ENCODE measurements at regions not wholly inside any gene's neighbourhood (a gene's known extent, or its start where the extent isn't known, plus 50 kb on each side); places are given as distances from the start of the nearest gene placed in this dataset.

DNA sequence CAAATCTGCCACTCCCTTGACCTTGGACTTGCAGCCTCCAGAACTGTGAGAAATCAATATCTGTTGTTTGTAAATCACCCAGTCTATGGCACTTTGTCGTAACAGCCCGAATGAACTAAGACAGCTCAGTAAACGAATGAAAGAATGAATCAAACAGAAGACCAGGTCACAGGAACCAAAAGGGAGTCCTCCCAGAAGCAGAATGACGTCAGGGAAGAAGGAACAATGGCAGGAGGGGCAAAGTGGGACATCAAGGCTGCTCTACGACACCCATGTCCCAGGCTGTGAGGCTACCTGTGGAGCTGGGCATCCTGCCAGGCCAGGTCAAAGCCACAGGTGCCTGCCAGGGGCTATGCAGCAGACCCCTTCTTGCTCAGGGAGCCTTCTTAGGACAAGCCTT, 267.2 kb upstream of the PFKP start:
- no peak for DNase-seq
- no peak overlapping the region for H3K18ac ChIP-seq (ENCODE audit: insufficient read length, low read depth, low read length)

More for the DNA sequence above, 267.2 kb upstream of the PFKP start:
- Histone ChIP-seq H3K14ac (ENCODE audit: insufficient read depth, low read length) (no peak overlapping the region), H2BK120ac (ENCODE audit: low read depth, low read length, poor library complexity, severe bottlenecking) (no peak overlapping the region), H2BK20ac (ENCODE audit: low read depth, low read length, poor library complexity, severe bottlenecking) (no peak overlapping the region), H3K79me2 (ENCODE audit: insufficient read depth, low read length) (no peaks in the 10 kb centered on the region), H3K27me3 (ENCODE audit: insufficient read depth, low read length) (no peaks in the 10 kb centered on the region), H3K9me3 (ENCODE audit: control insufficient read depth, low read depth, low read length) (no peaks in the 10 kb centered on the region), H2BK15ac (ENCODE audit: low read depth, low read length) (no peak overlapping the region), H3T11ph (ENCODE audit: low read length) (no peak overlapping the region), H4K91ac (ENCODE audit: insufficient read length, low read depth, low read length) (no peak overlapping the region), H3K4me1 (ENCODE audit: insufficient read depth, low read length) (no peaks in the 10 kb centered on the region; the same call in 1 of the 2 replicates), H3K27ac (ENCODE audit: insufficient read length, low read depth, low read length) (no peak overlapping the region), H3K23ac (ENCODE audit: insufficient read length, low read depth, low read length) (no peak overlapping the region), H4K5ac (ENCODE audit: insufficient read length, low read depth, low read length) (no peak overlapping the region), H4K20me1 (ENCODE audit: control insufficient read depth, insufficient read depth, insufficient read length) (no peaks in the 10 kb centered on the region), H3K9ac (ENCODE audit: extremely low read depth, insufficient read length, low read length) (no peak overlapping the region), H3K23me2 (ENCODE audit: insufficient read length, low read depth, low read length, poor library complexity, severe bottlenecking) (no peaks in the 10 kb centered on the region), H2AFZ (ENCODE audit: low read length) (no peak overlapping the region), H3K4me2 (ENCODE audit: insufficient read depth, insufficient read length, low read length) (no peak overlapping the region), H3K56ac (ENCODE audit: insufficient read length, low read depth, low read length) (no peak overlapping the region), H3K79me1 (ENCODE audit: insufficient read depth, low read depth, low read length, poor library complexity, severe bottlenecking) (no peaks in the 10 kb centered on the region), H4K8ac (replicated peaks; ENCODE audit: insufficient read length, low read depth, low read length) (no peak overlapping the region), H2AK5ac (ENCODE audit: insufficient read length, low read length) (no peak overlapping the region), H2BK5ac (ENCODE audit: insufficient read length, low read length) (no peak overlapping the region), H2BK12ac (ENCODE audit: insufficient read length, low read depth, low read length) (no peak overlapping the region), H3K4ac (ENCODE audit: low read depth, low read length) (no peak overlapping the region)
- H3K27me3 Mint-ChIP-seq (ENCODE audit: low read depth) = no peaks in the 10 kb centered on the region
- peaks cover 12 to 13% of the 10 kb centered on the region in 2 experiments for H3K4me1 Mint-ChIP-seq
- H3K36me3 Mint-ChIP-seq (ENCODE audit: insufficient read depth in 1 of 3, low read depth in 3 of 3) = peaks cover 0 to 6% (median 0%) of the 10 kb centered on the region in 3 experiments; a peak in 1 of 7 replicates
- no peak overlapping the region for H3K27ac Mint-ChIP-seq
- H3K4me3 Mint-ChIP-seq = no peak overlapping the region
- peaks cover 7 to 10% of the 10 kb centered on the region in 2 experiments; a peak in 4 of 5 replicates for H3K9me3 Mint-ChIP-seq
- WGBS (ENCODE audit: extremely low coverage, insufficient read length, low lambda C conversion rate) = no CpG with 5 or more reads among the region's 5 CpGs
- TF ChIP-seq CTCF (conservative IDR thresholded peaks at IDR 0.05) = no peak
